HG02571 (cell line): ENCODE measurements at regions not wholly inside any gene's neighbourhood (a gene's known extent, or its start where the extent isn't known, plus 50 kb on each side); places are given as distances from the start of the nearest gene placed in this dataset.

Experiments
- ATAC-seq: cut with Tn5 transposase; IDR thresholded peaks from one replicate; pipeline ENCODE4 v1.9.1; 2021; ENCODE audit warnings: mild to moderate bottlenecking, moderate library complexity; ENCODE audit not compliant: unreplicated experiment

- no peak for ATAC-seq
Measured at GRCh38 chr6:164502833-164503232, 806.6 kb downstream of the C6orf118 start.

GRCh38 chr6:164495882-164496495 is 813.4 kb downstream of the C6orf118 start:
- ATAC-seq: no peak

GRCh38 chr6:164478426-164478825 is 831.0 kb downstream of the C6orf118 start:
- ATAC-seq: no peak

GRCh38 chr6:164477790-164478189 is 831.6 kb downstream of the C6orf118 start:
- ATAC-seq: no peak

- no peak for ATAC-seq
Measured at GRCh38 chr6:164477101-164477500, 832.3 kb downstream of the C6orf118 start.

GRCh38 chr6:164469276-164469949 is 840.0 kb downstream of the C6orf118 start:
- no peak for ATAC-seq

- ATAC-seq: no peak
Measured at GRCh38 chr6:164455835-164456234, 853.6 kb downstream of the C6orf118 start.

GRCh38 chr6:164453835-164454234 is 855.6 kb downstream of the C6orf118 start:
- no peak for ATAC-seq

- no peak for ATAC-seq
Measured at GRCh38 chr6:164442572-164442971, 866.8 kb downstream of the C6orf118 start.

- ATAC-seq: no peak
Measured at GRCh38 chr6:164439331-164439730, 870.1 kb downstream of the C6orf118 start.

GRCh38 chr6:164436976-164437375 is 872.4 kb downstream of the C6orf118 start:
- no peak for ATAC-seq

- ATAC-seq: no peak
Measured at GRCh38 chr6:164427728-164428402, 881.5 kb downstream of the C6orf118 start.

GRCh38 chr6:164424489-164424888 is 884.9 kb downstream of the C6orf118 start:
- no peak for ATAC-seq

- ATAC-seq: no peak
Measured at GRCh38 chr6:164419099-164419498, 890.3 kb downstream of the C6orf118 start.

- ATAC-seq: no peak
Measured at GRCh38 chr6:164418262-164418588, 891.2 kb downstream of the C6orf118 start.

GRCh38 chr6:164417537-164418261 is 891.7 kb downstream of the C6orf118 start:
- no peak for ATAC-seq

- no peak for ATAC-seq
Measured at GRCh38 chr6:164415832-164416563, 893.4 kb downstream of the C6orf118 start.

GRCh38 chr6:164414695-164415094 is 894.7 kb downstream of the C6orf118 start:
- ATAC-seq: no peak

- no peak for ATAC-seq
Measured at GRCh38 chr6:164412566-164412965, 896.8 kb downstream of the C6orf118 start.

- ATAC-seq: no peak
Measured at GRCh38 chr6:164410017-164410416, 899.4 kb downstream of the C6orf118 start.
